ENCODE measurements at regions not wholly inside any gene's neighbourhood (a gene's known extent, or its start where the extent isn't known, plus 50 kb on each side); places are given as distances from the start of the nearest gene placed in this dataset.

GRCh38 chr5:23223846-23224245 lies 283.6 kb upstream of the PRDM9 start:
- H3K36me3 ChIP-seq (replicated peaks in 1 of 2; ENCODE audit: control insufficient read depth in 1 of 2, insufficient read depth in 2 of 2, low read length in 2 of 2), result no peaks in the 10 kb centered on the region
- FAIRE-seq, result no peak
- CTCF ChIA-PET (ENCODE audit: low intra/inter-chr PET ratio, low total read pairs), result no interaction called here
- intact Hi-C loops (cut with micrococcal nuclease; ENCODE audit: unreplicated experiment) (no loop called here), in situ Hi-C loops (cut with HindIII; ENCODE audit: extremely low pct_ligation_motif_present, low pct_unique_long_range_greater_than_20kb) (no loop called here)
- POLR2A ChIA-PET, result no interaction called here
- no peak for DNase-seq (ENCODE audit: low spot score)
- no peaks in the 10 kb centered on the region for H3K4me1 ChIP-seq (ENCODE audit: insufficient read depth, low read length)
- ATAC-seq, result no peak
- H2AFZ ChIP-seq (ENCODE audit: low read length), result no peak overlapping the region
- no TSS peak for BruUV-seq (replicated peaks)
- no peaks in the 10 kb centered on the region for H4K20me1 ChIP-seq (ENCODE audit: insufficient read depth, low read length)
- no peaks in the 10 kb centered on the region for H3K9me3 ChIP-seq (ENCODE audit: low read length)
- no peak for TF ChIP-seq MYNN (CRISPR knock-in tag; IDR thresholded peaks at IDR 0.05; ENCODE audit: low read depth)
- no peak for TF ChIP-seq ZSCAN29 (CRISPR knock-in tag; conservative IDR thresholded peaks at IDR 0.05)
- no peak for TF ChIP-seq ZNF331 (CRISPR knock-in tag; IDR thresholded peaks at IDR 0.05)
- TF ChIP-seq HIVEP1 (CRISPR knock-in tag; IDR thresholded peaks at IDR 0.05), result no peak
- no peaks in the 10 kb centered on the region for H3K27me3 ChIP-seq (ENCODE audit: control insufficient read depth in 1 of 2, insufficient read depth in 2 of 2, low read length in 2 of 2)
- no peak overlapping the region for H3K4me2 ChIP-seq (ENCODE audit: low read depth, low read length)
- H3K27ac ChIP-seq (ENCODE audit: extremely low read length, insufficient read depth, low read length), result no peak overlapping the region
- H3K79me2 ChIP-seq (ENCODE audit: insufficient read depth, low read length), result no peaks in the 10 kb centered on the region
- H3K4me3 ChIP-seq (replicated peaks in 1 of 3; ENCODE audit: insufficient read depth in 1 of 3, low read depth in 2 of 3, low read length in 3 of 3), result no peak overlapping the region
- no peak overlapping the region for H3K9ac ChIP-seq (ENCODE audit: insufficient read depth, low read depth, low read length)

GRCh38 chr5:23221831-23222230 lies 285.6 kb upstream of the PRDM9 start:
- Histone ChIP-seq H2AFZ (ENCODE audit: low read length) (no peak overlapping the region), H3K27ac (ENCODE audit: extremely low read length, insufficient read depth, low read length) (no peak overlapping the region), H3K27me3 (ENCODE audit: control insufficient read depth in 1 of 2, insufficient read depth in 2 of 2, low read length in 2 of 2) (no peaks in the 10 kb centered on the region), H3K4me1 (ENCODE audit: insufficient read depth, low read length) (no peaks in the 10 kb centered on the region), H3K4me2 (ENCODE audit: low read depth, low read length) (no peak overlapping the region), H3K4me3 (replicated peaks in 1 of 3; ENCODE audit: insufficient read depth in 1 of 3, low read depth in 2 of 3, low read length in 3 of 3) (no peak overlapping the region), H3K9ac (ENCODE audit: insufficient read depth, low read depth, low read length) (no peak overlapping the region), H3K79me2 (ENCODE audit: insufficient read depth, low read length) (no peaks in the 10 kb centered on the region), H3K36me3 (replicated peaks in 1 of 2; ENCODE audit: control insufficient read depth in 1 of 2, insufficient read depth in 2 of 2, low read length in 2 of 2) (no peaks in the 10 kb centered on the region), H3K9me3 (ENCODE audit: low read length) (no peaks in the 10 kb centered on the region), H4K20me1 (ENCODE audit: insufficient read depth, low read length) (no peaks in the 10 kb centered on the region)
- WGBS (ENCODE audit: low lambda C conversion rate), result 15% methylated on average over 3 of the region's 3 CpGs
- ChIA-PET POLR2A (no interaction called here), CTCF (ENCODE audit: low intra/inter-chr PET ratio, low total read pairs) (no interaction called here)
- no peak for DNase-seq (ENCODE audit: low spot score)
- no TSS peak for BruUV-seq (replicated peaks)
- no peak for FAIRE-seq
- intact Hi-C loops (cut with micrococcal nuclease; ENCODE audit: unreplicated experiment), result no loop called here
- in situ Hi-C loops (cut with HindIII; ENCODE audit: extremely low pct_ligation_motif_present, low pct_unique_long_range_greater_than_20kb), result no loop called here
- no peak for TF ChIP-seq TRIM22 (IDR thresholded peaks at IDR 0.05)
- no peak for TF ChIP-seq ZNF614 (CRISPR knock-in tag; IDR thresholded peaks at IDR 0.05; ENCODE audit: borderline replicate concordance)
- TF ChIP-seq TARDBP (CRISPR knock-in tag; IDR thresholded peaks at IDR 0.05), result no peak
- TF ChIP-seq ZNF703 (CRISPR knock-in tag; IDR thresholded peaks at IDR 0.05; ENCODE audit: borderline replicate concordance), result no peak
- TF ChIP-seq ZNF788 (CRISPR knock-in tag; IDR thresholded peaks at IDR 0.05; ENCODE audit: borderline replicate concordance), result no peak
- no peak for TF ChIP-seq ZBTB21 (CRISPR knock-in tag; IDR thresholded peaks at IDR 0.05)
- TF ChIP-seq NFE2L2 (IDR thresholded peaks at IDR 0.05; ENCODE audit: low read length), result no peak
- TF ChIP-seq CEBPB (IDR thresholded peaks at IDR 0.05; ENCODE audit: borderline replicate concordance, low read depth, low read length), result no peak
- no peak for ATAC-seq

Measured in HepG2 (cell line).